ENCODE measurements at regions not wholly inside any gene's neighbourhood (a gene's known extent, or its start where the extent isn't known, plus 50 kb on each side); places are given as distances from the start of the nearest gene placed in this dataset.

GRCh38 chr2:224162122-224162521, 123.0 kb upstream of the SERPINE2 start:
- TF ChIP-seq CTCF (IDR thresholded peaks at IDR 0.05; ENCODE audit: insufficient read depth, low read depth, low read length) (no peak), EZH2 (IDR thresholded peaks at IDR 0.05; ENCODE audit: insufficient read depth, low read length) (no peak)

Measured in astrocyte (in vitro differentiated cells and primary cell).